ENCODE measurements at regions not wholly inside any gene's neighbourhood (a gene's known extent, or its start where the extent isn't known, plus 50 kb on each side); places are given as distances from the start of the nearest gene placed in this dataset.

GRCh38 chr6:169990095-169991030, 238.9 kb downstream of the ERMARD start:
- no peaks in the 10 kb centered on the region for H4K20me1 ChIP-seq (ENCODE audit: insufficient read depth)
- no peak overlapping the region for H3K4me3 ChIP-seq (ENCODE audit: low read depth in 2 of 2, low read length in 1 of 2)
- ChIA-PET CTCF (no interaction called here), POLR2A (no interaction called here)
- TF ChIP-seq MEF2A (IDR thresholded peaks at IDR 0.05; ENCODE audit: borderline replicate concordance, low read depth) (no peak), TCF12 (IDR thresholded peaks at IDR 0.05) (no peak), SMC3 (IDR thresholded peaks at IDR 0.05; ENCODE audit: low read depth, low read length) (no peak), ELF1 (IDR thresholded peaks at IDR 0.05) (no peak), JUND (IDR thresholded peaks at IDR 0.05) (no peak), CHD2 (IDR thresholded peaks at IDR 0.05; ENCODE audit: low read length, partially characterized antibody) (no peak), MXI1 (IDR thresholded peaks at IDR 0.05; ENCODE audit: low read depth, low read length) (no peak), TEAD4 (IDR thresholded peaks at IDR 0.05; ENCODE audit: borderline replicate concordance, insufficient read depth) (no peak), FOSL2 (IDR thresholded peaks at IDR 0.05; ENCODE audit: borderline replicate concordance, low read depth) (no peak), CTCF (IDR thresholded peaks at IDR 0.05) (no peak), EP300 (IDR thresholded peaks at IDR 0.05; ENCODE audit: borderline replicate concordance in 1 of 2, low read depth in 1 of 2, low read length in 1 of 2) (no peak), TAF1 (IDR thresholded peaks at IDR 0.05; ENCODE audit: borderline replicate concordance, low read depth, low read length) (no peak), FOXJ3 (CRISPR knock-in tag; IDR thresholded peaks at IDR 0.05) (no peak), NFIC (IDR thresholded peaks at IDR 0.05; ENCODE audit: borderline replicate concordance) (no peak), USF2 (IDR thresholded peaks at IDR 0.05; ENCODE audit: borderline replicate concordance, low read depth, low read length) (no peak)
- TF ChIP-seq, protein P1, sequence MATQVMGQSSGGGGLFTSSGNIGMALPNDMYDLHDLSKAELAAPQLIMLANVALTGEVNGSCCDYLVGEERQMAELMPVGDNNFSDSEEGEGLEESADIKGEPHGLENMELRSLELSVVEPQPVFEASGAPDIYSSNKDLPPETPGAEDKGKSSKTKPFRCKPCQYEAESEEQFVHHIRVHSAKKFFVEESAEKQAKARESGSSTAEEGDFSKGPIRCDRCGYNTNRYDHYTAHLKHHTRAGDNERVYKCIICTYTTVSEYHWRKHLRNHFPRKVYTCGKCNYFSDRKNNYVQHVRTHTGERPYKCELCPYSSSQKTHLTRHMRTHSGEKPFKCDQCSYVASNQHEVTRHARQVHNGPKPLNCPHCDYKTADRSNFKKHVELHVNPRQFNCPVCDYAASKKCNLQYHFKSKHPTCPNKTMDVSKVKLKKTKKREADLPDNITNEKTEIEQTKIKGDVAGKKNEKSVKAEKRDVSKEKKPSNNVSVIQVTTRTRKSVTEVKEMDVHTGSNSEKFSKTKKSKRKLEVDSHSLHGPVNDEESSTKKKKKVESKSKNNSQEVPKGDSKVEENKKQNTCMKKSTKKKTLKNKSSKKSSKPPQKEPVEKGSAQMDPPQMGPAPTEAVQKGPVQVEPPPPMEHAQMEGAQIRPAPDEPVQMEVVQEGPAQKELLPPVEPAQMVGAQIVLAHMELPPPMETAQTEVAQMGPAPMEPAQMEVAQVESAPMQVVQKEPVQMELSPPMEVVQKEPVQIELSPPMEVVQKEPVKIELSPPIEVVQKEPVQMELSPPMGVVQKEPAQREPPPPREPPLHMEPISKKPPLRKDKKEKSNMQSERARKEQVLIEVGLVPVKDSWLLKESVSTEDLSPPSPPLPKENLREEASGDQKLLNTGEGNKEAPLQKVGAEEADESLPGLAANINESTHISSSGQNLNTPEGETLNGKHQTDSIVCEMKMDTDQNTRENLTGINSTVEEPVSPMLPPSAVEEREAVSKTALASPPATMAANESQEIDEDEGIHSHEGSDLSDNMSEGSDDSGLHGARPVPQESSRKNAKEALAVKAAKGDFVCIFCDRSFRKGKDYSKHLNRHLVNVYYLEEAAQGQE (IDR thresholded peaks at IDR 0.05; ENCODE audit: low read depth, low read length): no peak
- TF ChIP-seq, protein P2, sequence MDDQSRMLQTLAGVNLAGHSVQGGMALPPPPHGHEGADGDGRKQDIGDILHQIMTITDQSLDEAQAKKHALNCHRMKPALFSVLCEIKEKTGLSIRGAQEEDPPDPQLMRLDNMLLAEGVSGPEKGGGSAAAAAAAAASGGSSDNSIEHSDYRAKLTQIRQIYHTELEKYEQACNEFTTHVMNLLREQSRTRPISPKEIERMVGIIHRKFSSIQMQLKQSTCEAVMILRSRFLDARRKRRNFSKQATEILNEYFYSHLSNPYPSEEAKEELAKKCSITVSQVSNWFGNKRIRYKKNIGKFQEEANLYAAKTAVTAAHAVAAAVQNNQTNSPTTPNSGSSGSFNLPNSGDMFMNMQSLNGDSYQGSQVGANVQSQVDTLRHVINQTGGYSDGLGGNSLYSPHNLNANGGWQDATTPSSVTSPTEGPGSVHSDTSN (IDR thresholded peaks at IDR 0.05): no peak
- TF ChIP-seq, protein P3, sequence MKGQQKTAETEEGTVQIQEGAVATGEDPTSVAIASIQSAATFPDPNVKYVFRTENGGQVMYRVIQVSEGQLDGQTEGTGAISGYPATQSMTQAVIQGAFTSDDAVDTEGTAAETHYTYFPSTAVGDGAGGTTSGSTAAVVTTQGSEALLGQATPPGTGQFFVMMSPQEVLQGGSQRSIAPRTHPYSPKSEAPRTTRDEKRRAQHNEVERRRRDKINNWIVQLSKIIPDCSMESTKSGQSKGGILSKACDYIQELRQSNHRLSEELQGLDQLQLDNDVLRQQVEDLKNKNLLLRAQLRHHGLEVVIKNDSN (IDR thresholded peaks at IDR 0.05; ENCODE audit: borderline replicate concordance, low read depth): no peak
- H3K4me2 ChIP-seq: no peak overlapping the region
- peaks cover 0 to 2% of the 10 kb centered on the region in 2 experiments; a peak in 1 of 4 replicates for H3K4me1 ChIP-seq (ENCODE audit: control insufficient read depth in 1 of 2, insufficient read depth in 2 of 2, low read depth in 1 of 2, low read length in 1 of 2)
- no peak overlapping the region for H2AFZ ChIP-seq (ENCODE audit: low read depth)
- H3K27ac ChIP-seq (ENCODE audit: low read depth in 2 of 2, low read length in 1 of 2): no peak overlapping the region
- no peak for DNase-seq
- H3F3A ChIP-seq (replicated peaks; ENCODE audit: insufficient read depth): no peaks in the 10 kb centered on the region
- no peaks in the 10 kb centered on the region for H3K36me3 ChIP-seq (replicated peaks in 1 of 2; ENCODE audit: control insufficient read depth in 1 of 2, insufficient read depth in 2 of 2, low read length in 1 of 2)
- H3K9me2 ChIP-seq: no peaks in the 10 kb centered on the region
- H3K27me3 ChIP-seq (ENCODE audit: insufficient read depth): no peaks in the 10 kb centered on the region
- WGBS (ENCODE audit: low lambda C conversion rate): 65% methylated on average over 26 of the region's 32 CpGs
- no peaks in the 10 kb centered on the region for H3K9me3 ChIP-seq
- H3K9ac ChIP-seq: no peak overlapping the region
- H3K79me2 ChIP-seq (ENCODE audit: insufficient read depth): no peaks in the 10 kb centered on the region

All from SK-N-SH (cell line).